ENCODE measurements at regions not wholly inside any gene's neighbourhood (a gene's known extent, or its start where the extent isn't known, plus 50 kb on each side); places are given as distances from the start of the nearest gene placed in this dataset.
"Not testable (repeated sequence)": the region's sequence is repeated elsewhere in the genome, so short reads cannot be mapped to it uniquely, and the experiment has no call there.

DNA sequence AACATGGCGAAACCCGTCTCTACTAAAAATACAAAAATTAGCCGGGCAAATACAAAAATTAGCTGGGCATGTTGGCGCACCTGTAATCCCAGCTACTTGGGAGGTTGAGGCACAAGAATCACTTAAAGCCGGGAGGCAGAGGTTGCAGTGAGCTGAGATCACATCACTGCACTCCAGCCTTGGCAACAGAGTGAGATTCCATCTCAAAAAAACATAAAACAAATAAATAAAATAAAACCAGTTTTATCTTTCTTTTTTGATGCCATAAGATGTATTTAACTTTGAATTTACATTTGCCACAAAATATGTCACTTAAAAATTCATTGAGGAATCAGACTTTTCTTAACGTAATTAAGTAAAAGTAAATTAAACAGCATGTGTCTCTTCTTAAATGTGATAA is 113.3 kb upstream of the ERRFI1 start:
- no peak for DNase-seq

DNA sequence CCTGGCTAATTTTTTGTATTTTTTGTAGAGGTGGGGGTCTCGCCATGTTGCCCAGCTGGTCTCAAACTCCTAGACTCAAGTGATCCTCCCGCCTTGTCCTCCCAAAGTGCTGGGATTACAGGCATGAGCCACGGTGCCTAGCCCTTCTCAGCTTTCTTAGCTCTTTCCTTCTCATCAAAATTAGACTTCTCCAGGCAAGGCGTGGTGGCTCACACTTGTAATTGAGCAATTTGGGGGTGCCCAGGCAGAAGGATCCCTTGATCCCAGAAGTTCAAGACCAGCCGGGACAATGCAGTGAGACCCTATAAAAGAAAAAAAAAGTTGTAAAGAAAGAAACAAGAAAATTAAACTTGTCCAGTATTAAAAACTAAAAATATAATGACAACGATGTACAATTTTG is 112.6 kb upstream of the ERRFI1 start:
- DNase-seq: no peak

DNA sequence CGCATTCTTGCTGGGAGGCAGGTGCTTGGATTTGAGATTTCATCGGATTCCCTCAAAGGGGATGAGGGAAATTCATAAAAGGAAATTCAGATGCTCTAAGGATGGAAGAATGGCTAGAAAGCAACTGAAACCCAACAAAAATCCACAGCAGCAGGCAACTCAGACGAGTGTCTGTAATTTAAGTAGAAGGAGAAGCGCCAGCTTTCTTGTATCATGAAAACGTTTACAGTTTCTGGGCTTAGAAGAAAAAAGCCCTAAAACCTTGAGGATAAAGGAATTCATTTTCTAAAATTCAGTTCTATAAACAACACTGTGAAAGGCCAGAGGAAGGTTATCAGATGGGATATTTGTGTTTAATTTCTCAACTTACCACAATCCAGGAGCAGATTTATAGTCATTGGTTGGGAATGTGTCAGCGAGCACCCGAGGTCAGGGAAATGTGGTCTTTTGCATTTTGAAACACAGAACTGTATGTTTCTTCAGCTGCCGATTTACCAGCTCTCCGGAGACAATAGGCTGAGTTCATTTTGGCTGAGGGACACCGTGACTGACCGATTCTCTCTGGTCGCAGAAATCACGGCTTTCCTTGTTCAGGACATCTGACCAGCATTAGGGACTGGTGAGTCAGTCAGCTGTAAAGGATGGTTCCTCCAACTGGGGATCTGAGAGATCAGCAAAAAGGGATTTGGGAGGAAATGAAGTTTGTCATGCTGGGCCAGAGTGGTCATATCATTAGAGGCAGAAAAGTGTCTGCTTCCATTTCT is 111.6 kb upstream of the ERRFI1 start:
- DNase-seq: no peak

DNA sequence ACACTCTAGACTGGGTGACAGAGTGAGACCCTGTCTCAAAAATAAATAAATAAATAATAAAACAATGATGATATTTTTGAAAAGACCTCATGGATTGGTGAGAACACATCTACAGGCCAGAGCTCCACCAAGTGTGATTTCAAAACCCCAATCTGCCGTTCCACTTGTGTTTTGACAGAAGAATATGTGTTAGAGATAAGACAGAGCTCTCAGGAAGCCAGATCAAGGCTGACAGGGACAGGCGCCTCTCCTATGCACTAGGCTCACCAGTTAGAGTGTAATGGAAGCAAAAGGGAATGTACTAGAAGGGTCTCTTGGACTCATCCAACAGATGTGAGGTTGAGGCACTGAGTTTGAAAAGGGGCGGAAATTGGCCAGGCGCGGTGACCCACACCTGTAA is 110.7 kb upstream of the ERRFI1 start:
- DNase-seq: no peak

DNA sequence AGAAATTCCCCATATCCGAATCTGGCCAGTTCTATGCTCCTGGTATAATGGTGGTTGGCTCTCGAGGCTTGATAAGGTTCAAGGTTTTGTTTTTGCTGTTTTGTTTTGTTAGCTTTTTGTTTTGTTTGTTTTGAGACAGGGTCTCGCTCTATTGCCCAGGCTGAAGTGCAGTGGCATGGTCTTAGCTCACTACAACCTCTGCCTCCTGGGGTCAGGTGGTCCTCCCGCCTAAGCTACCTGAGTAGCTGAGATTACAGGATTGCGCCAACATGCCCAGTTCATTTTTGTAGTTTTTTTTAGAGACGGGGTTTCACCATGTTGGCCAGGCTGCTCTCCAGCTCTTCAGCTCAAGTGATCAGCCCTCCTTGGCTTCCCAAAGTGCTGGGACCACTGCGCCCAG is 109.1 kb upstream of the ERRFI1 start:
- DNase-seq: no peak

DNA sequence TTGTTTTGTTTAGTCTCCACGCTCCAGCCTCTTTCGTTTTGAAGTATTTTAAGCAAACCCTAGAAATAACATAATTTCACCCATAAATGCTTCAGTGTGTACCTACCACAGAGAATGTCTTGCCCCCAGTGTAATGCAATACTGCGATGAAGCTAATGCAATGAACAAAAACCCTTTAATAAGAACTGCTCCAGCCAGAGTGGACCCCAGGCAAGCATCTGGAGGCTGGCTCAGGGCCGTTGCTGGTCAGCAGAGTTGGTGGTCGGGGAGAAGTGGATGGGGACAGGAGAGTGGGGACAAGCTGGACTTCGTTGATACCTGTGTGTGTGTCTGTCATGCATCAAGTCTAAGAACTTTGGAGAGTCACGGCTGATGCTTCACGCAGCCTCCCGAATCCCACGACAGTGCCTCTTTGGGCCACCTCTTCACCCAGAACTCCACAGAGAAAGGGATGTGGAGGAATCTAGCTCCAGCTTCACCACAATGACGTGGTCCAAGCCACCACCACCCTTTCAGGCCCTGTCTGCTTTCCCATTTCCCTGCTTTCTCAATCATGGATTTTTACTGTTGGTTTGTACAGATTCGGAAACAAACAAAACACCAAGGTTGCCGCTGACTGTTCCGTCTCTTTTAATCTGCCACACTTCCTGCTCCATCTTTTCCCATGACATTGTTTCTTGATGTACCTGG is 108.6 kb upstream of the ERRFI1 start:
- no peak for DNase-seq

DNA sequence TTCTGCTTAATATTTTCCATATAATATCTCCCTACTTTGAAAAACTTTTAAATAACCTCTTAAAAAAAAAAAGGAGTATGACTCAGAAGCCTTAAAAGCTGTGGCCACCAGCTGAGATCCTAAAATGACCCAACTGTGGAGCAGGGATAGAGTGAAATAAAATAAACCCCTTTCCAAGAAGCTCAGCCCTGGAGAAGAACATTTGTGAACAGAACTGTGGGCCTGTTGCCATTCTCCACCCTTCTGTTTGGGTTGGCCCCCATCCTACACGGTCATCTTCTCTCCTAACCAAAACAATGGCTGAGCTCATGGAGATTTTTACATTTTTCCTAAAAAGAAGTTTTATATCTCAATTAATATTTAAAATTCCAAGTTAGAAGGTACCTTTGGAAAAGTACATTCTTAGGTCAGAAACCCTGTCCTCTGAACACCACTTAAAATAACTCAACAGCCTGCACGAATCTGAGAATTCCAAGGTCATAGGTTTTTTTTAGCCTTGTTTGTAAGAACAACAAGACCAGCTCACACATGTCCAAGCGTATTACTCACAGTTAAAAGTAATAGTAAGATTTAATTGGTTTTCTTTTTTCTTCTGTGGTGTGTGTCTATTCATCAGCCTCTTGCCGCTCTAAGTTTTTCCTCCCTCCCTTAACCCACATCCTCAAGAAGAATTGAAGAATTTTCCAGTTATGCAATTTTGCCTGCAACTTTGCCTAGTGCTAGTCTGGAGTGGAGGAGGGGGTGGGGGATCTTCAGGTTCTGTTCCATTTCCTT is 107.7 kb upstream of the ERRFI1 start:
- DNase-seq: no peak

DNA sequence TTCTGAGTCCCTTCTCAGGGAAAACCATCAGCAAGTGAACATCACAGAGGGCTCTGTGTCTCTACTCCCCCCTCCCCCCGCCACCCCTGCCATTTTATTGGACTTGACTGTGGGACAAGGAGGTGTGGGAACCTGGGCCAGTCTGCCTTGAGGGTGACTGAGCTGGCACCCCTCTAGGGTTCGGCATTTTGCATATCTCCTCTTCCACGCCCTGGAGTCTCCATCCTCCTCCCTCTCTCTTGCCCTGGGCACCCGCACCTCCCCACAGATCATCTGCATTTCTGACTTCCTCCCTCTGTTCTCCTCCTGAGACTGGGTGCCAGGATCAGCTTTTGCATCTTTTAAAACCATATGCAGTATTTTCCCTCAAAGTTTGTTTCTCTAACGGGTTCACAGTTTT is 107.1 kb upstream of the ERRFI1 start:
- DNase-seq: no peak

DNA sequence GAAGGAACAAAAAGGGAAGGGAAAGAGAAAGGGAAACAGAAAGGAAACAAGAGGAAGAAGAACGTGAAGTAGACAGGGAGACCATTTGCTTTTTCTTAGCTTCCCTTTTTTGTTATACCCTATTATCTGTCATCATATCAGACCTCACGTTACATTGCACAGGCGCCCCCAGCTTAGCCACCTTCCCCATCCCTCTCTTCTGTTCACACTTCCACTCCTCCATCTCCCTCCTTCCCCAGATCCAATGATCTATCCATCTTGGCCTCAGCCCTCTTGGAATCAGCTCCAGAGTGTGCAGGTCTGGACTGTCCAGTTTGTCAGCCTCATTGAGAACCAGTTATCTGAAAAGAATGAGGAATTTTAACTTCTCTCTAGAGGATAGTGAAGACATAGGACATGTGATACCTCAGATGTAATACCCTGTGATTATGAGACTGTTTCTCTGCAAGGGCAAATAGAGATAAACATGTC is 101.1 kb upstream of the ERRFI1 start:
- DNase-seq: no peak

DNA sequence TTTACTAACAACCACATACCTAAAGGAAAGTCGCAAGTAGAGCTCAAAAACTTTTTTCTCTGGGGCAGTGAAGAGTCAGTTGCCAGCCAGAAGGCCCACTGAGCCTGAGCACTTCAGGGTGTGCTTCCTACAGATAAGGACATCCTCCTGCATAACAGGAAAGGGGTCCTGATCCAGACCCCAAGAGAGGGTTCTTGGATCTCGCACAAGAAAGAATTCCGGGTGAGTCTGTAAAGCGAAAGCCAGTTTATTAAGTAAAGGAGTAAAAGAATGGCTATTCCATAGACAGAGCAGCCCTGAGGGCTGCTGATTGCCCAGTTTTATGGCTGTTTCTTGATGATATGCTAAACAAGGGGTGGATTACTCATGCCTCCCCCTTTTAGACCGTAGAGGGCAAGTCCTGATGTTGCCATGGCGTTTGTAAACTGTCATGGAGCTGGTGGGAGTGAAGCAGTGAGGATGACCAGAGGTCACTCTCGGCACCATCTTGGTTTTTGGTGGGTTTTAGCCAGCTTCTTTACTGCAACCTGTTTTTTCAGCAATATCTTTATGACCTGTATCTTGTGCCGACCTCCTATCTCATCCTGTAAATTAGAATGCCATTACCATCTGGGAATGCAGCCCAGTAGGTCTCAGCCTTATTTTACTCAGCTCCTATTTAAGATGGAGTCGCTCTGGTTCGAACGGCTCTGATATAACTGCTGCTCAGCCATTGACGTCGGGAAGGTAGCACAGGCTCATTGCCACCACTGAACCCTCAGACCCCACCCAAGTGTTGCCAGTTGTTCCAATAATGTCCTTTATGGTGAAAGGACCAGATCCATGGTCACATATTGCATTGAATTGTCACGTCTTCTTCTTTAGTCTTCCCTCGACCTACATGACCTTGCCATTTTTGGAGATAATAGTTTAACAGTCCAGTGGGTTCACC is 96.6 kb upstream of the ERRFI1 start:
- no peak for DNase-seq

DNA sequence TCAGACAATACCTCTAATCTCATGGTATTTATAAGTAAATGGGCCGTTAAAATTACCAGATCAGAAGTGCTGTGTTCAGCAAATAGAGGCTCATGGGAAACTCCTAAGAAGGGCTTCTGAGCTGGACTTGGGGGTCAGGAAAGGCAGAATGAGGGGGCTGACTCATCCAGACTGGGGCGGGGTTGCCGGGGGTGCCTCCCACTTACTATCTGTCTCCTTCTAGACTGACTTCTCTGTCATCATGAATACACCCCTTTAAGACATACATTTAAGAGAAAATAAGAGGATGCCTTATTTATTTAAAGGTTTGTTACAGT is 96.0 kb upstream of the ERRFI1 start:
- DNase-seq: no peak

DNA sequence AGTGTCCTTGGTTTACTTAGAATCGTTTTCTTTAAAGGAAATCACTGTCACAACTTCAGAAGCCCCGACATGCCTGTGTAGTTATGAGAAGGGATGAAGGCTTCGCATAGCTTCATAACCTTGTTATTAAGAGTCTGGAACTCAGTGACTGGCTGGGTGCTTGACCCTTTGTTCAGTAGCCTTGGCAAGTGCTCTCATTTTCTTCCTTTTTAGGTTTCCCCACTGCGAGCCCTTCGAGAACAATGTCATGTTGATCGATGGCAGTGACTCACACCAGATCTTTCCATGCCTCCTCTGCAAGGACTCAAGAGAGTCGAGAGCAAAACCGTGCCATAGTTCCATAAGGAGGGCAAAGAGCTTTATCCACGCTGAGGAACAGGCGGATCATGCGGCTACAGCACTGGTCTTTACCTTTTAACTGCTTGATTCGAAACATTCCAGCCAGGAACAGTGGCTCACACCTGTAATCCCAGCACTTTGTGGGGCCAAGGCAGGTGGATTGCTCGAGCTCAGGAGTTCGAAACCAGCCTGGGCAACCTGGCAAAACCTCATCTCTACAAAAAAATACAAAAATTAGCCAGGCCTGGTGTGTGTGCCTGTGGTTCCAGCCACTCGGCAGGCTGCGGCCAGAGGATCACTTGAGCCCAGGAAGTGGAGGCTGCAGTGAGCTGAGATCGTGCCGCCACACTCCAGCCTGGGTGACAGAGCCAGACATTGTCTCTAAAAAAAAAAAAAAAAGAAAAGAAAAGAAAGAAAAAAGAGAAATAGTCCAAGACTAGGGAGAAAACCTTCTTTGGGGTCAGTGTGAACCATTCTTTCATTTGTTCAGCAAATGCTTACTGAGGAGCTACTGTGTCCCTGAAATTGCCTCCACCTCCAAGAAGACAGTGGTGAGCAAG is 95.4 kb upstream of the ERRFI1 start:
- no peak for DNase-seq

DNA sequence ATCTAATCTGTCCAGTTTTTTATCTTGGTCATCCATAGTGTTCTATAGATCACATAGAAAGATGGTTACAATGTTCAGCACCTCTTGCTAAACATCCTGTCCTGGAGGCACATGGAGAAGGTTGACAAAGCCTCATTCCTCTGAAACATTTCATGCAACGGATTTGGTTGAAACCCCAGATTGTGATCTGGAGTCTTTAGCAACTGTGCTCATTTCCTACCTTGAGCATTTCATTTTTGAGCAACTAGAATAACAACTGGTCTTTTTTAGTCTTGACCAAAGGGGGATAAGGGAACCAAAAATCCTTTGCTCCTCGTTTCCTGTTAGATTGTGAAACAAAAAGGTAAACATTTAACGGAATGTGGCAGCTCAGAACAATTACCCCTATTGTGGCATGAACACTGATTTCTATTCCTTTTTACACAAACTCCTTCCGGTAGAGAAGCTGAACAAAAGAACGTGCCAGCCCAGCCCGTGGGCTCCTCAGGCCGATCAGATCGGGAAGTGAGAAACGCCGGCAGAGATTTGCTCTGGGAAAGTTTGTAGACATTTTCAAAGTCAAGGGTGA is 94.7 kb upstream of the ERRFI1 start:
- no peak for DNase-seq

DNA sequence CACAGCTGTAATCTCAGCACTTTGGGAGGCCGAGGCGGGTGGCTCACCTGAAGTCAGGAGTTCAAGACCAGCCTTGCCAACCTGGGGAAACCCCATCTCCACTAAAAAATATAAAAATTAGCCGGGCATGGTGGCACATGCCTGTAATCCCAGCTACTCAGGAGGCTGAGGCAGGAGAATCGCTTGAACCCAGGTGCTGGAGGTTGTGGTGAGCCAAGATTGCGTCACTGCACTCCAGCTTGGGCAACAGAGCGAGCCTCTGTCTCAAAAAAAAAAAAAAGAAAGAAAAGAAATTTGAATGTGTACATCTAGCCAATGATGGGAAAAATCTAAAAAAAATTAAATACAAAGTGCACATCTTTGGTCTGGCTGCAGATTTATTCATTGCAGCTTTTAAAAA is 92.6 kb upstream of the ERRFI1 start:
- DNase-seq: not testable (repeated sequence)

DNA sequence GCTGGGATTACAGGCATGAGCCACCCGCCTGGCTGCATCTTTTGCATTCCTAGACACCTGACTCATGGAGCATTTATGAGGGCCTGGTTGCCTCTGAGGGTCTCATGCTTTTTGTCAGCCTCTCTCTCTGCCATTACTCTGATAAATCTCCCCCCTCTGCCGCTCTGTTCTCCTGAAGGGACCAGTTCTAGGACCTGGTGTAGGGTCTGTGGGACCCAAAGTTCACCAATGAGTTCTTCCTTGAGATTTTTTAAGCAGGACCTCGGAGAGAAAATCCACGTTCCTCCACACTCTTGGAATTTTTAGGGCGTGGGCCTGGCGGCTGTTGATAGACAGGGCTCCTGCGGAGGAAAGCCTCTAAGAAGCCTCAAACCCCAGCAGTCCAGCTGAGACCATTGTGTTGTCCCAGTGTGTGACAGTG is 91.9 kb upstream of the ERRFI1 start:
- DNase-seq: no peak

DNA sequence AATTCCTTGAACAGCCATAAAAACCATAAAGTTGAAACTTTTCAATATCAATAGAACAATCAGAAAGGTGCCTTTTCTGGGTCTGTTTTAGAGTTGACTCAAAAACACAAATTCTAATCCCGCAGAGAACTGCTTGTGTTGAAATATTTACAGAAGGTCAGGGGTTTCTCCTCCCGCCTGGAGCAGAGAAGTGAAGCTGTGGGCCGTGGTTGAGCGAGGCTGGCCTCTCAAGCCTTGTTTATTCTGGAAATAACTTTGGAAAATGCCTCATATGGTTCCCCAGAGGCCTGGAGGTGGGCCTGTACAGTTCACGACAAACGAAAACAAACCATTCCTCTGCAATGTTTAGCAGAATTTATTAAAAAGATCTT is 90.8 kb upstream of the ERRFI1 start:
- DNase-seq: no peak

DNA sequence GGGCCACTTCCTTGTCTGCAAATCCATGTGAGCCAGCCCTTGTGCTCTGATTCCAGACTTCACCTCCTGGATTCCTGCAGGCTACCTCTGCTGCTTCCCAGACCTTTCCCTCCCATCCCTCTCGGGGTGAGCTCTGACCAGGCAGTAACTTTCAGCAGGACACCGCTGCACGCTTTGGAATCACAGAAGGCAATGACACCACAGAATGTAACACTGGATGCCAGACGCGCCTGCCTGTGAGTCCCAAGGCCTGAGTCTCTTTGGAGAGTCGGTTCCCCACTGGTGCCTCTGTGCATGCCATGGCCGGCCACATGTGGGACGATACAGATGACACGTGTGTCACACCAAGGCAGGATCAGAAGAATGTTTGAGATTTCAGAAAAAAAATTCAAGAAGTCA is 89.7 kb upstream of the ERRFI1 start:
- DNase-seq: no peak

DNA sequence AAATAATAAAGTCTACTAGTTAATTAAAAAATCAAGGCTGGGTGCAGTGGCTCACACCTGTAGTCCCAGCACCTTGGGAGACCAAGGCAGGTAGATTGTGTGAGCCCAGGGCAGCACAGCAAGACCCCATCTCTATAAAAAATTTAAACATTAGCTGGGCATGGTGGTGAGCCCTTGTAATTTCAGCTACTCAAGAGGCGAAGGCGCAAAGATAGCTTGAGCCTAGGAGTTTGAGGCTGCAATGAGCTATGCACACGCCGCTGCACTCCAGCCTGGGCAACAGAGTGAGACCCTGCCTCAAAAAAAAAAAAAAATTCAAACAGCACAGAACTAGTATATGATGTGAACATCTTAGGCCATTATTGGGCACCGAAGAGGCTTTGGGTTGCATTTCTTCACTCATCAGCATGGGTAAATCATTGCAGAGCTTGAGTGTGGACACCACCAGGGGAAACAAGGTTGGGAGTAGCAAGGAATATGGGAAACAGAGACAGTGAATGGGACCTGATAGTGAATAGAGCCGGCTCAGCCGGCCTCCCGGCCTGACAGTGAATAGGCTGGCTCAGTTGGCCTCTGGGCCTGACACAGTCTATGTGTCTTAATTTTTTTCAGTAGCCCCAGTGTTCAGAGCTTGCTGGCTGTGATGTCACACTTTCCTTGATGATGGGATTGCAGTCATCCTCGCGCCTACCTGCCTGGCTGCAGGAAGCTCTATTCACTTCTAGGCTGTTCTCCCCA is 89.1 kb upstream of the ERRFI1 start:
- DNase-seq: no peak

DNA sequence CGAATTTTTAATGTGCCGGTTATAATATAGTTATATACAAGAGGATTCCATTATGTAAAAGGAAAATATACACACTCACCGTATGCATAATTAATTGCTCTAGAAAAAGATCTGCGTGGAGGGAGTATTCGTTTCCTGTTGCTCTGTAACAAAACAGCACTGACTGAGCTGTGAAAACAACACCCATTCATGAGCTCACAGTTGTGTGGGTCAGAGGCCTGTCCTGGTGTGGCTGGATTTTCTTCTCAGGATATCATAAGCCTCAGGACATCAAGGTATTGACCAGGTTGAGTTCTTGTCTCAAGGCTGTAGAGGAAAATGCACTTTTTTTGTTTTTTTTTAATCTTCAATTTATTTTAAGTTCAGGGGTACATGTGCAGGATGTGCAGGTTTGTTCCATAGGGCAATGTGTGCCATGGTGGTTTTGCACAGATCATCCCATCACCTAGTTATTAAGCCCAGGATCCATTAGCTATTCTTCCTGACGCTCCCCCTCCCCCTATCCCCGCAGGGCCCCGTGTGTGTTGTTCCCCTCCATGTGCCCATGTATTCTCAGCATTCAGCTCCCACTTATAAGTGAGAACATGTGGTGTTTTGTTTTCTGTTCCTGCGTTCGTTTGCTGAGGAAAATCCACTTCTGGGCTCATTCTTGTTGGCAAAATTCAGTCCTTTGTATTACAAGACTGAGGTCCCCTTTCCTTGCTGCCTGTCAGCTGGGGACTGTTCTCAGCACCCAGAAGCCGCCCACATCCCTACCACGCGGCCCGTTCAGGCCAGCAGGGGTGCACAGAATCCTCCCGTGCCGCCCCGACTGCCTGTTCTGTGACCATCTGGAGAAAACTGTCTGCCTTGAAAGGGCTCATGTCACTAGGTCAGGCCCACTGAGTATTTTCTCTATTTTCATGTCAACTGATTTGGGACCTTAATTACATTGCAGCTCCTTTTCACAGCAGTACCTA is 87.4 kb upstream of the ERRFI1 start:
- DNase-seq: no peak

Measured in NCI-H2029 (cell line).